NCI-H2081 treated with DMSO at 0.1 percent for 48 hours (cell line): ENCODE measurements at regions not wholly inside any gene's neighbourhood (a gene's known extent, or its start where the extent isn't known, plus 50 kb on each side); places are given as distances from the start of the nearest gene placed in this dataset.

ENCODE experiments used
- DNase-seq: peaks from one replicate; lab custom pipeline; 2025; lab: John Stamatoyannopoulos, UW

DNA sequence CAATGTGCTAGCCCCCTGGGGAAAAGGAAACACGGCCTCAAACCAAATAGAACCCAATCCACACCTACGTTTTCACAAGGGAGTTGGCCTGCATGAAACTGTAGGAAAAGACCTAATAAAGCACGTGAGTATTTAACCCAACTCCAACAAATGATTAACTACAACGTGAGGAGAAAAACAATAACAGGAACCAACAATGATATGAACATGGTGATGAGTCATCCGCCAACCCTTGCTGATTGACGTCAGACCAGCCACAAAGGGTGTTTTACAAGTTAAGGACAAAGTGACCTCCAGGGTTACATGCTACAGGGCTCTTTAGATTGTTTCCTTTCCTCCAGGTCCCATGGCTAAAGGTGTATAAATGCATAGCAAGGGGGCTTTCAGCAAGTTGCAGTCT is 460.5 kb downstream of the COG6 start:
- no peak for DNase-seq

DNA sequence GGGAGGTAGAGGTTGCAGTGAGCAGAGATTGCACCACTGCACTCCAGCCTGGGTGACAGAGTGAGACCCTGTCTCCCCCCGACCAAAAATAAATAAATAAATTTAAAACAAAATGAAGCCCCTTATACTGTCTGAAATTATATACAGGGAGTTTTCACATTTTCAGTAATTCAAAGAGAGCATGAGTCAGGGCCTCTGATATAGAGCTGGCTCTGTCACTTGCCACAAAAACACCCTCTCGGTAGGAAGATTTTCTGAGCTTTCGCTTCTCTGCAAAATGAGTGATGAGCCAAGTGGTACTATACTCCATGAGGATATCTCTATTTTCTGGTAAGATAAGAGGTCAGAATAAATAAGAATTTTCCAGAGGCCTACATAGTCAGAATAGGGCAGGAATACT is 462.9 kb downstream of the COG6 start:
- DNase-seq, result no peak

DNA sequence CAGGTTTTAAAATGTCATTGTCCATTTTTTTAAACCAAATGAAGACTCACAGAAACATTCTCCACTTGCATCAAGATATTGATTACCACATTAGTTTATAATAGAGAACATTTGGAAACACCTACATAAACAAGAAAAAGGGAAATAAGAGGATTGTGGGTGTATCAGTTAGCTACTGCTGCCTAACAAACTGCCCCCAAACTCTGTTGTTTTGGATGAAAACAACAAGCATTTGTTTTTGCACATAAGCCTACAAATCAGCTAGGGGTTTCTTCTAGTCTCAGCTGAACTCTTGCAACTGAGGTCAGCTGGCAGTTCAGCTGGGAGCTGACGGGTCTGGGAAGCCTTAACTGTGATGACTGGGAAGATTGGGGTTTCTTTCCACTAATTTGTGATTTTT is 464.4 kb downstream of the COG6 start:
- no peak for DNase-seq

DNA sequence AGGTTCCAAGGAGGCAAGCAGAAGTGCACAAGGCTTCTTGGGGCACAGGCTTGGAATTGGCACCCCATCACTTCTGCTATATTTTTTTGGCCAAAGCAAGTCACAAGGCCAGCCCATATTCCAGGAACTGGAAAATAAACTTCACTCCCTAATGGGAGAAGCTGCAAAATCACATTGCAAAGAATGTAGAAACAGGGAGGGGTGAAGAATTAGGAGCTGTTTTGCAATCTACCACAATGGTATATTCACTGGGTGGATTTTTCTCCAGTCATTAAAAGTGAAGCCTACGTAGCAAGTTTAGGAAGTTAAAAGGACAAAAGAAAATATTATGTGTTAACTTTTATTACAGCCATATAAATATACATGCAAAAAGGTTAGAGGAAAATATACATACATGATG is 464.8 kb downstream of the COG6 start:
- no peak for DNase-seq

DNA sequence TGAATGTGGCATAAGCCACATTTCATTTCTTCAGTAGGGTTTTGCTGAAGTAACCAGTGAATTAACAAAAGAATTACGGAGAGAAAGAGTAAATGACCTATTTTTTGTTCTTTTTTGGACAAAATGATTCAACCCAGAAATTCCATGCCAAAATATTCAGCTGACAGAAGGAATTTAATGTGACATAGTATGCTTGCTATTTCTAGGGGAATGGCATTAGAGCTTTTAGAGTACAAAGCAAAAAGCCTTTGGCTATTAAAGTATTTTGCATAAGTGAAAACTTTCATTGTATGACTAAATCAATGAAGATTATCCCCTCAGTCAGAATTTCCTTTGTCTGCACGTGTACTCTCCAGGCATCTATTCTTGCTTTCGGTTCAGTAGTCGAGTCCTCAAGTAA is 465.3 kb downstream of the COG6 start:
- no peak for DNase-seq

GRCh38 chr13:40121722-40122121 is 466.3 kb downstream of the COG6 start:
- DNase-seq, result no peak

DNA sequence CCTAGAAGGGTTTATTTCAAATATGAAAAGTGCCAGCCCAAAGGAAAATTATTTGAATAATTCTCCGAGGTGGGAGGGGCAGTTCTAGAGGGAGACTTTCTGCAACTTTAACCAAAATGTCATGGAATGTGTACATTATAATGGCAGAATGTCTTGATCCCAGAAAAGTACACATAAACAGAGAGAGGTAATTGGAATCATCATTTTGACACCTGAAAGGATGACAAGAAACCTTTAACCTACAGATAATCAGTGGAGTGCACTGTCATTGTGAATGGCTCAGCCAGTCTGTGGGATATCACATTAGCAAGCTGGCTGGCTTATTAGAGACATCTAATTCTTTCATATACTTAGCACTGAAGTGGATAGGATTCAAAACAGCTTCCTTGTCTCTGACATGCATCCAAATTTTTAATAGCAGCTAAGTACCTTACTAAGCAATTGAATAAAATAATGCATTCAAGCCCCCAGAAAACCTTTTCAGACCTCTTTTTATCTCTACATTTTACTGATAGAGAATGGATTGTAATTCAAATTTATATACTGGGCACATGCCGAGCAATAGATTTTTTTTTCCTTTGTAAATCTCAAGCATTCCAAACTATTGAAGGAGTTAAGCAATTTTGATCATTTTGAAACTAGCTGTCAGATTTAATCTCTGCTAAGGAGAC is 468.6 kb downstream of the COG6 start:
- DNase-seq, result no peak

- no peak for DNase-seq
These were observed 469.2 kb downstream of the COG6 start for GRCh38 chr13:40124633-40125015.

GRCh38 chr13:40125336-40125735 is 469.9 kb downstream of the COG6 start:
- no peak for DNase-seq

GRCh38 chr13:40126306-40127085 is 471.0 kb downstream of the COG6 start:
- DNase-seq, result no peak

DNA sequence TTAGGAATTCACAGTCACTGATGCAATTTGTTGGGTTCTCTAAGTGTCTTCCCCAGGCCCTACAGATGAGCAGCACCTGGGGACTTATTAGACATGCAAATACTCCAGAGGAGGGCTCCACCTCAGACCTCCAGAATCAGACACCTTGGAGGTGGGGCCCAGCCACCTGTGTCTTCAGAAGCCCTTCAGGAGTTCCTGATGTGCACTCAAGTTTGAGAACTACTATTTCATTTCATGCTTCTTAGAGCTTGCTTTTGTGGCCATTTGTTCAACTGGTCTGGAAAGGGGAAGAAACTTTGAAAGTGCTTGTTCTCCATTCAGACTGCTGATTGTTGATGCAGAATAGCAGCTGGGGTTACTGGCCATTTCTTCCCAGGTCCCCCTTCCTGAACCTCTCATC is 472.0 kb downstream of the COG6 start:
- DNase-seq, result no peak

DNA sequence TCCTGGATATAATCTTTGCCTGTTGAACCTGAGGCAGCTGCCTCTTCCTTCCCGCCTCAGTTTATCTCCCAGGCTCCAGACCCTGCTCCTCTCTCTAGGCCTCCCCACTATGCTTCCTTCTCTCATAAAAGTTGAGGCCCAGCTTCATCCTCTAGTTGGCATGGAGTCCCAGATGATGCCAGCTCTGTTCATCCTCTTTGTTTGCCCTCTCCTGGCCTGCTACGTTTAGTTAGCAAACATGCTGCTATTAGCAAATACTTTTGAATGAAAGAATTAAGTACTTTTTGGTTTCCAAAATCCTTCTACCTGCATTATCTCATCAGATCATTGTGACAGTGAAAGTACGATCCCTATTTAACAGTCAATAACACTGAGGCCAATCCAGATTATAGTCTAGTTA is 472.5 kb downstream of the COG6 start:
- no peak for DNase-seq

DNA sequence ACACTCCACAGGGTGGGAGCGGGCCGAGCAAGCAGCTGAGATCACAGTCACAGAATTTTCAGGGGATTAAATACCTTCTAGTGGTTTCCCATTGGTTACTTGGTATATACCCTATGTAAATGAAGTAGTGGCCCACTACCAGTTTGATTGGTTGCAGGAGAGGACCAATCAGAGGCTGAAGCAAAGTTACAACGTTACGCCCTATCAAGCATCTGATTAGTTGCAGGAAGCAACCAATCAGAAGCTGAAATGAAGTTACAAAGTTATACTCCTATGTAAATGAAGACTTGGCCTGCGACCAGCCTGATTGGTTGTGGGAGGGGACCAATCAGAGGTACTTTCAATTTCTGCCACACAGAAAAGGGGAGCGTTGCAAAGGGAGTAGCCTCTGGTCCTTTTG is 474.0 kb downstream of the COG6 start:
- no peak for DNase-seq

GRCh38 chr13:40130871-40131636 is 475.6 kb downstream of the COG6 start:
- no peak for DNase-seq

DNA sequence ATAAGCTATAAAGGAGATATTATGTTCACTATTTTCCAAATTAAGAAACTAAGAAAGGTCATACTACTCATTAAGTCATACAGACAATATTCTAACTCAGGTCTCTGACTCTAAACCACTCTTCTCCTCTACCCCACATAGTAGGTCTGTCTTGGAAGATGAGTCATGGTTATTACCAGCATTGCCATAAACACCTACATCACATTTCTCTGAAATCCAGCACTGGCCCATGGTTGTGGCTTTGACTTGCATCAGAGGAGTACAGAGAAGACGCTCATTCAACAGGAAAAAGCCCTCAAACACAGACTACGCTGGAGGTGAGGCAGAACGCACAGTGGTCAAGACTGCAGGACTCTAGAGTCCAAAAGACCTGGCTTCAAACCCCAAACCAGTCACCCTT is 476.8 kb downstream of the COG6 start:
- no peak for DNase-seq

GRCh38 chr13:40136896-40137295 is 481.4 kb downstream of the COG6 start:
- no peak for DNase-seq

GRCh38 chr13:40137400-40137799 is 481.9 kb downstream of the COG6 start:
- DNase-seq, result no peak

- DNase-seq, result no peak
These were observed 484.5 kb downstream of the COG6 start for GRCh38 chr13:40139896-40140520.

GRCh38 chr13:40141859-40142555 is 486.5 kb downstream of the COG6 start:
- no peak for DNase-seq

DNA sequence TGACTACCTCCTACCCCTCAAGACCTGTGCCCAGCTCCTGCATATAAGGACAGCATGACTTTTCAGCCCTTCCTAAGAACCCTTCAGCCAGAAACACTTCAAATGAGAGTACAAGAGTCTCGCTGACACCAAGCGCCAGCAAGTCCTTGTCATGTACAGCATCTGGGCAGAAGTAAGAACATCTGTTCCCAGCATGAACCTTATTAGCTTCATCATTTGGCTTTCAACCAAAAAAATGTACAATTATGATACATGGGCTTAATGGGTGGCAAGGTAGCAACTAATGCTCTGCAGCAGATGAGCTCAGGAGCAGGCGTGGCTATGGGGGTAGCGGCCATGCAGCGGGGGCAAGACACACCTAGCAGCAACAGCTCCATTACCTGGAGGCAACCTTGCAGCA is 487.6 kb downstream of the COG6 start:
- DNase-seq, result no peak

GRCh38 chr13:40143559-40143958 is 488.1 kb downstream of the COG6 start:
- no peak for DNase-seq

DNA sequence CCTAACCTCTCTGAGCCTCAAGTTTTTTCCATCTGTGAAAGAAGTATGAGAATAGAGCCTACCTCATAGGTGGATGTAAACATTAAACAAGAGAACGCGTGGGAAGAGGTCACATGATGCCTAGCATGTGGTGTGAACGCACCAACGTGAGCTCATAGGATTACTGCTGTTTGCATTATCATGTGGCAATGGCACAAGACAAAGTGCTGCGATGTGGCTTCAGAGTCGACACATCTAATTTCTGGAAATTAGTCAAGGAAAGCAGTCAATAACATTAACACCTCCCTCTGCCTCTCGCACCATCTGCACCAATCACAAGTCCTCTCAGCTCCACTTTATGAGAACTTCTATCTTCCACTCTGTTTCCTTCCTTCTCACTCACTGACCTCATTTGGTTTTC is 489.7 kb downstream of the COG6 start:
- DNase-seq, result no peak
